ENCODE measurements at regions not wholly inside any gene's neighbourhood (a gene's known extent, or its start where the extent isn't known, plus 50 kb on each side); places are given as distances from the start of the nearest gene placed in this dataset.

DNA sequence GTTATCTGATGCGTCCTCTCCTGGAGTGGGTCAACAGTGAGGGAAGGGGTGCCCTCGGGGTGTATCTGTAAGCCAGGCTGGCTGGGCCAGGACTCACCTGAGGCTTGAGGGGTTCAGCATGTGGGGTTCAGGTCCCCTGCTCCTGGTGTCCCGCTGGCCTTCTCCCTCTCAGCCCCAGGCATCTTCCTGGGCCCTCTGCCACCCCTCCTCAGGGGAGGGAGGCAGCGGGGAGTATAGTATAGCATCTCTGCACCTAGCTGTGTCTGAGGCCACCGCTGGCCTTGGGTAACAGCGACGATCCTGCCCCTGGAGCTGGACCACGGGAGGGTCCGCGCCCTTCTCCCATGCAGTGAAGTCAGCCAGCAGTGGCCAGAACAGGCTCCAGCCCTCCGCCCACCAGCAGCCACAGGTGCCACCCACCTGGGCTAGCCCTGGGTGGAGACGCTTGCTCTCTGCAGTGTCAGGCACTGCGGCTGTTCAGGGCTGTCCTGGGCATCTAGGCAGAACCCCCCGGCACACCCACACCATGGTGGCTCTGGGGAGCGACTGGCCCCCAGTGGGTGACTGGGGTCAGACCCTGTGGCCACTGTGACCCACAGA is 110.7 kb upstream of the NKX1-1 start:
- Mint-ChIP-seq H3K9me3 (ENCODE audit: unreplicated experiment) (no peaks in the 10 kb centered on the region), H3K27ac (ENCODE audit: unreplicated experiment) (no peak overlapping the region), H3K4me3 (ENCODE audit: unreplicated experiment) (no peak overlapping the region), H3K4me1 (ENCODE audit: low read depth, unreplicated experiment) (no peaks in the 10 kb centered on the region), H3K36me3 (ENCODE audit: low read depth, unreplicated experiment) (no peaks in the 10 kb centered on the region), H3K27me3 (ENCODE audit: low read depth, unreplicated experiment) (peaks cover 29% of the 10 kb centered on the region)
- Histone ChIP-seq H3K4me3 (ENCODE audit: insufficient read depth, low read depth, low read length) (no peak overlapping the region), H3K27ac (ENCODE audit: low read depth, low read length) (no peak overlapping the region), H2AFZ (ENCODE audit: low read depth, low read length) (no peak overlapping the region), H3K27me3 (ENCODE audit: insufficient read depth, low read length) (peaks cover 7% of the 10 kb centered on the region), H3K4me2 (ENCODE audit: low read length) (no peak overlapping the region), H3K9me3 (ENCODE audit: insufficient read depth, low read depth, low read length) (peaks cover 12% of the 10 kb centered on the region), H4K20me1 (ENCODE audit: insufficient read depth, low read length) (no peaks in the 10 kb centered on the region), H3K79me2 (ENCODE audit: insufficient read depth, low read length) (no peaks in the 10 kb centered on the region), H3K9ac (ENCODE audit: low read length) (no peak overlapping the region), H3K36me3 (ENCODE audit: insufficient read depth, low read length) (no peaks in the 10 kb centered on the region), H3K4me1 (ENCODE audit: insufficient read depth, low read length) (no peaks in the 10 kb centered on the region)
- FAIRE-seq = no peak
- TF ChIP-seq, protein P1, sequence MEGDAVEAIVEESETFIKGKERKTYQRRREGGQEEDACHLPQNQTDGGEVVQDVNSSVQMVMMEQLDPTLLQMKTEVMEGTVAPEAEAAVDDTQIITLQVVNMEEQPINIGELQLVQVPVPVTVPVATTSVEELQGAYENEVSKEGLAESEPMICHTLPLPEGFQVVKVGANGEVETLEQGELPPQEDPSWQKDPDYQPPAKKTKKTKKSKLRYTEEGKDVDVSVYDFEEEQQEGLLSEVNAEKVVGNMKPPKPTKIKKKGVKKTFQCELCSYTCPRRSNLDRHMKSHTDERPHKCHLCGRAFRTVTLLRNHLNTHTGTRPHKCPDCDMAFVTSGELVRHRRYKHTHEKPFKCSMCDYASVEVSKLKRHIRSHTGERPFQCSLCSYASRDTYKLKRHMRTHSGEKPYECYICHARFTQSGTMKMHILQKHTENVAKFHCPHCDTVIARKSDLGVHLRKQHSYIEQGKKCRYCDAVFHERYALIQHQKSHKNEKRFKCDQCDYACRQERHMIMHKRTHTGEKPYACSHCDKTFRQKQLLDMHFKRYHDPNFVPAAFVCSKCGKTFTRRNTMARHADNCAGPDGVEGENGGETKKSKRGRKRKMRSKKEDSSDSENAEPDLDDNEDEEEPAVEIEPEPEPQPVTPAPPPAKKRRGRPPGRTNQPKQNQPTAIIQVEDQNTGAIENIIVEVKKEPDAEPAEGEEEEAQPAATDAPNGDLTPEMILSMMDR (IDR thresholded peaks at IDR 0.05; ENCODE audit: insufficient read depth, low read depth, low read length) = no peak
- TF ChIP-seq EZH2 (IDR thresholded peaks at IDR 0.05; ENCODE audit: insufficient read depth, low read length) = no peak
- DNase-seq (ENCODE audit: low read depth) = no peak

DNA sequence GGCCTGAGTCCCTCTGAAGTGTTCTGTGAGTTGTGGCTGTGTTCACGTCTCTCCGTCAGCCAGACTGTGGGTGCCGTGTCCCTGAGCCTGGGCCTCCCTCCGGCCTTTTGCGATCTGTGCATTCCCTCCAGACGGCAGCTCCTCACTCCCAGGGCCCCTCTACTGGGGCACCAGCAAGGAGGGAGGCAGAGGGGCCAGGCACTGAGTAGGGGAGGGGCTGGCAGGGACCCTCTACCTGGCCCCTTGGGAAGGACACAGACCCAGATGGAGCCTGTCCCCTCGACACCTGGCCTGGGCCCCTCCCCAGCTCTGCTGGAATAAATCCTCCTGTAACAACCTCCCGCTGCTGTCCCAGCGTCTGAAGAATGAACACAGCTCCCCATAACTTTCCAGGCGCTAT is 110.0 kb upstream of the NKX1-1 start:
- H4K20me1 ChIP-seq (ENCODE audit: insufficient read depth, low read length) = no peaks in the 10 kb centered on the region
- no peaks in the 10 kb centered on the region for H3K9me3 Mint-ChIP-seq (ENCODE audit: unreplicated experiment)
- peaks cover 2% of the 10 kb centered on the region for H3K27me3 ChIP-seq (ENCODE audit: insufficient read depth, low read length)
- H3K4me1 Mint-ChIP-seq (ENCODE audit: low read depth, unreplicated experiment) = no peaks in the 10 kb centered on the region
- H3K27ac Mint-ChIP-seq (ENCODE audit: unreplicated experiment) = no peak overlapping the region
- H3K9me3 ChIP-seq (ENCODE audit: insufficient read depth, low read depth, low read length) = peaks cover 12% of the 10 kb centered on the region
- no peak overlapping the region for H3K4me3 Mint-ChIP-seq (ENCODE audit: unreplicated experiment)
- H3K27me3 Mint-ChIP-seq (ENCODE audit: low read depth, unreplicated experiment) = peaks cover 26% of the 10 kb centered on the region
- no peak for TF ChIP-seq EZH2 (IDR thresholded peaks at IDR 0.05; ENCODE audit: insufficient read depth, low read length)
- TF ChIP-seq, protein P1 (IDR thresholded peaks at IDR 0.05; ENCODE audit: insufficient read depth, low read depth, low read length) = no peak
- H3K9ac ChIP-seq (ENCODE audit: low read length) = no peak overlapping the region
- no peak for DNase-seq (ENCODE audit: low read depth)
- H3K36me3 ChIP-seq (ENCODE audit: insufficient read depth, low read length) = no peaks in the 10 kb centered on the region
- no peak overlapping the region for H2AFZ ChIP-seq (ENCODE audit: low read depth, low read length)
- no peaks in the 10 kb centered on the region for H3K79me2 ChIP-seq (ENCODE audit: insufficient read depth, low read length)
- H3K36me3 Mint-ChIP-seq (ENCODE audit: low read depth, unreplicated experiment) = no peaks in the 10 kb centered on the region
- no peak overlapping the region for H3K4me2 ChIP-seq (ENCODE audit: low read length)
- no peak overlapping the region for H3K27ac ChIP-seq (ENCODE audit: low read depth, low read length)
- no peak overlapping the region for H3K4me3 ChIP-seq (ENCODE audit: insufficient read depth, low read depth, low read length)
- no peak for FAIRE-seq
- H3K4me1 ChIP-seq (ENCODE audit: insufficient read depth, low read length) = no peaks in the 10 kb centered on the region

DNA sequence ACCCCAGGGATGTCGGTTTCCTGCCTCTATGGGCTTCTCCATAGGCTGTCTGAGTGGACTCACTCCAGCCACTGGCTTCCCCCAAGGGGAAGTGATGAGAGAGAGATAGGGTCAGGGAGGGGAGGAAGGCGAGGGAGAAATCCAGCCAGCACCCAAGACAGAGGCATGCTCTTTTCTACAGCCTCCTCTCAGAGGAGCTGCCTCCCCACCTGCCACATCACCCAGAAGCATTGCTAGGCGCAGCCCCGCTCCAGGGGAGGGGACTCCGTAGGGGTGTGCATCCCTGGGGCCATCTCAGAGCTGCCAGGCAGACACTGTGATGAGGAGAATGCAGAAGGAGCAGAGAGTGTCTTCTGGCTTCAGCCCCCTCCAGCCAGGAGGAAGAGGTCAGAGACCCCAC is 109.5 kb upstream of the NKX1-1 start:
- no peak overlapping the region for H3K27ac ChIP-seq (ENCODE audit: low read depth, low read length)
- H3K4me1 ChIP-seq (ENCODE audit: insufficient read depth, low read length) = no peaks in the 10 kb centered on the region
- TF ChIP-seq, protein P1 (IDR thresholded peaks at IDR 0.05; ENCODE audit: insufficient read depth, low read depth, low read length) = no peak
- TF ChIP-seq EZH2 (IDR thresholded peaks at IDR 0.05; ENCODE audit: insufficient read depth, low read length) = no peak
- peaks cover 12% of the 10 kb centered on the region for H3K9me3 ChIP-seq (ENCODE audit: insufficient read depth, low read depth, low read length)
- H4K20me1 ChIP-seq (ENCODE audit: insufficient read depth, low read length) = no peaks in the 10 kb centered on the region
- no peaks in the 10 kb centered on the region for H3K27me3 ChIP-seq (ENCODE audit: insufficient read depth, low read length)
- H3K4me1 Mint-ChIP-seq (ENCODE audit: low read depth, unreplicated experiment) = no peaks in the 10 kb centered on the region
- H3K27ac Mint-ChIP-seq (ENCODE audit: unreplicated experiment) = no peak overlapping the region
- no peaks in the 10 kb centered on the region for H3K36me3 ChIP-seq (ENCODE audit: insufficient read depth, low read length)
- H3K27me3 Mint-ChIP-seq (ENCODE audit: low read depth, unreplicated experiment) = peaks cover 24% of the 10 kb centered on the region
- H3K9me3 Mint-ChIP-seq (ENCODE audit: unreplicated experiment) = no peaks in the 10 kb centered on the region
- no peaks in the 10 kb centered on the region for H3K79me2 ChIP-seq (ENCODE audit: insufficient read depth, low read length)
- no peak overlapping the region for H3K4me2 ChIP-seq (ENCODE audit: low read length)
- DNase-seq (ENCODE audit: low read depth) (no peak), FAIRE-seq (no peak)
- H3K36me3 Mint-ChIP-seq (ENCODE audit: low read depth, unreplicated experiment) = no peaks in the 10 kb centered on the region
- no peak overlapping the region for H3K9ac ChIP-seq (ENCODE audit: low read length)
- H3K4me3 ChIP-seq (ENCODE audit: insufficient read depth, low read depth, low read length) = no peak overlapping the region
- no peak overlapping the region for H3K4me3 Mint-ChIP-seq (ENCODE audit: unreplicated experiment)
- no peak overlapping the region for H2AFZ ChIP-seq (ENCODE audit: low read depth, low read length)

All from astrocyte (in vitro differentiated cells and primary cell).